ENCODE measurements at regions not wholly inside any gene's neighbourhood (a gene's known extent, or its start where the extent isn't known, plus 50 kb on each side); places are given as distances from the start of the nearest gene placed in this dataset.
"Not testable (repeated sequence)": the region's sequence is repeated elsewhere in the genome, so short reads cannot be mapped to it uniquely, and the experiment has no call there.

GRCh38 chr11:69221086-69221485 lies 65.4 kb downstream of the SMIM38 start:
- H3K27me3 ChIP-seq (ENCODE audit: control insufficient read depth, extremely low read depth, insufficient read depth, low read length), result peaks cover 8% of the 10 kb centered on the region
- no peak overlapping the region for H3K27ac ChIP-seq (ENCODE audit: control insufficient read depth, insufficient read depth, low read length)
- H3K36me3 ChIP-seq (ENCODE audit: control insufficient read depth in 2 of 2, extremely low read depth in 1 of 2, insufficient read depth in 2 of 2, low read length in 2 of 2), result no peaks in the 10 kb centered on the region
- no peak overlapping the region for H3K4me2 ChIP-seq (ENCODE audit: control insufficient read depth, extremely low read depth, insufficient read depth, low read depth, low read length)
- no peaks in the 10 kb centered on the region for H4K20me1 ChIP-seq (ENCODE audit: control insufficient read depth, extremely low read depth, insufficient read depth, low read length)
- no peaks in the 10 kb centered on the region for H3K79me2 ChIP-seq (ENCODE audit: control insufficient read depth, insufficient read depth, low read length)
- dilution Hi-C loops (cut with MboI; ENCODE audit: extremely low pct_ligation_motif_present, low sequenced_read_pairs), result no loop called here
- FAIRE-seq (no peak), DNase-seq (ENCODE audit: low read depth, low spot score) (no peak)
- no peak overlapping the region for H2AFZ ChIP-seq (ENCODE audit: control insufficient read depth, low read length)
- H3K9me1 ChIP-seq (ENCODE audit: control insufficient read depth, extremely low read depth, insufficient read depth, low read length), result no peaks in the 10 kb centered on the region
- H3K4me3 ChIP-seq (ENCODE audit: control insufficient read depth in 2 of 3, extremely low read depth in 1 of 3, insufficient read depth in 2 of 3, low read depth in 1 of 3, low read length in 3 of 3), result no peak overlapping the region
- no peaks in the 10 kb centered on the region for H3K9me3 ChIP-seq (ENCODE audit: control insufficient read depth, low read depth, low read length)
- no peak overlapping the region for H3K9ac ChIP-seq (ENCODE audit: control insufficient read depth, extremely low read depth, insufficient read depth, low read length)
- no peak for TF ChIP-seq CTCF (optimal IDR thresholded peaks at IDR 0.05 in 1 of 3, IDR thresholded peaks at IDR 0.05 in 1 of 3, conservative IDR thresholded peaks at IDR 0.05 in 1 of 3; ENCODE audit: extremely low read depth in 1 of 3, insufficient read depth in 2 of 3, low read length in 3 of 3)
- no peak for TF ChIP-seq EZH2 (IDR thresholded peaks at IDR 0.05; ENCODE audit: low read length)
- peaks cover 3% of the 10 kb centered on the region for H3K4me1 ChIP-seq (ENCODE audit: control insufficient read depth, extremely low read depth, insufficient read depth, low read length)

GRCh38 chr11:69221636-69222035 lies 65.9 kb downstream of the SMIM38 start:
- H3K4me2 ChIP-seq (ENCODE audit: control insufficient read depth, extremely low read depth, insufficient read depth, low read depth, low read length); H3K36me3 ChIP-seq (ENCODE audit: control insufficient read depth in 2 of 2, extremely low read depth in 1 of 2, insufficient read depth in 2 of 2, low read length in 2 of 2); H4K20me1 ChIP-seq (ENCODE audit: control insufficient read depth, extremely low read depth, insufficient read depth, low read length); FAIRE-seq; H3K4me3 ChIP-seq (ENCODE audit: control insufficient read depth in 2 of 3, extremely low read depth in 1 of 3, insufficient read depth in 2 of 3, low read depth in 1 of 3, low read length in 3 of 3); H3K4me1 ChIP-seq (ENCODE audit: control insufficient read depth, extremely low read depth, insufficient read depth, low read length); DNase-seq (ENCODE audit: low read depth, low spot score); H3K27me3 ChIP-seq (ENCODE audit: control insufficient read depth, extremely low read depth, insufficient read depth, low read length); dilution Hi-C loops (cut with MboI; ENCODE audit: extremely low pct_ligation_motif_present, low sequenced_read_pairs); H2AFZ ChIP-seq (ENCODE audit: control insufficient read depth, low read length); H3K9me3 ChIP-seq (ENCODE audit: control insufficient read depth, low read depth, low read length); H3K79me2 ChIP-seq (ENCODE audit: control insufficient read depth, insufficient read depth, low read length); H3K9me1 ChIP-seq (ENCODE audit: control insufficient read depth, extremely low read depth, insufficient read depth, low read length); H3K27ac ChIP-seq (ENCODE audit: control insufficient read depth, insufficient read depth, low read length); H3K9ac ChIP-seq (ENCODE audit: control insufficient read depth, extremely low read depth, insufficient read depth, low read length): not testable (repeated sequence)

- TF ChIP-seq CTCF (optimal IDR thresholded peaks at IDR 0.05 in 1 of 3, IDR thresholded peaks at IDR 0.05 in 1 of 3, conservative IDR thresholded peaks at IDR 0.05 in 1 of 3; ENCODE audit: extremely low read depth in 1 of 3, insufficient read depth in 2 of 3, low read length in 3 of 3) (no peak), EZH2 (IDR thresholded peaks at IDR 0.05; ENCODE audit: low read length) (no peak)
- no peak overlapping the region for H3K9ac ChIP-seq (ENCODE audit: control insufficient read depth, extremely low read depth, insufficient read depth, low read length)
- H3K4me1 ChIP-seq (ENCODE audit: control insufficient read depth, extremely low read depth, insufficient read depth, low read length), result no peaks in the 10 kb centered on the region
- FAIRE-seq, result no peak
- no peaks in the 10 kb centered on the region for H4K20me1 ChIP-seq (ENCODE audit: control insufficient read depth, extremely low read depth, insufficient read depth, low read length)
- H3K9me1 ChIP-seq (ENCODE audit: control insufficient read depth, extremely low read depth, insufficient read depth, low read length), result no peaks in the 10 kb centered on the region
- DNase-seq (ENCODE audit: low read depth, low spot score), result no peak
- H3K27ac ChIP-seq (ENCODE audit: control insufficient read depth, insufficient read depth, low read length), result no peak overlapping the region
- no peak overlapping the region for H3K4me3 ChIP-seq (ENCODE audit: control insufficient read depth in 2 of 3, extremely low read depth in 1 of 3, insufficient read depth in 2 of 3, low read depth in 1 of 3, low read length in 3 of 3)
- H3K27me3 ChIP-seq (ENCODE audit: control insufficient read depth, extremely low read depth, insufficient read depth, low read length), result peaks cover 13% of the 10 kb centered on the region
- dilution Hi-C loops (cut with MboI; ENCODE audit: extremely low pct_ligation_motif_present, low sequenced_read_pairs), result loop anchor here (25.0 kb wide), 1 partner anchor 115 kb away; no protein-coding TSS in a partner anchor
- H3K9me3 ChIP-seq (ENCODE audit: control insufficient read depth, low read depth, low read length), result no peaks in the 10 kb centered on the region
- no peaks in the 10 kb centered on the region for H3K36me3 ChIP-seq (ENCODE audit: control insufficient read depth in 2 of 2, extremely low read depth in 1 of 2, insufficient read depth in 2 of 2, low read length in 2 of 2)
- H2AFZ ChIP-seq (ENCODE audit: control insufficient read depth, low read length), result no peak overlapping the region
- H3K4me2 ChIP-seq (ENCODE audit: control insufficient read depth, extremely low read depth, insufficient read depth, low read depth, low read length), result no peak overlapping the region
- no peaks in the 10 kb centered on the region for H3K79me2 ChIP-seq (ENCODE audit: control insufficient read depth, insufficient read depth, low read length)
Measured at GRCh38 chr11:69227271-69227670, 66.7 kb upstream of the MYEOV start.
